WERI-Rb-1 (cell line): ENCODE measurements at regions not wholly inside any gene's neighbourhood (a gene's known extent, or its start where the extent isn't known, plus 50 kb on each side); places are given as distances from the start of the nearest gene placed in this dataset.

Source experiments
- DNase-seq: peaks from one replicate; pipeline ENCODE4 v3.0.0-alpha.2; 2020
- H3K27ac ChIP-seq: fragments of 250-450 bp; sonication (Bioruptor Pico); 2 replicates; pipeline ENCODE4 v1.5.1; 2020; ENCODE audit warnings: mild to moderate bottlenecking, moderate library complexity
- H3K27me3 ChIP-seq: fragments of 250-450 bp; sonication (Bioruptor Pico); 2 replicates; pipeline ENCODE4 v1.5.1; 2021; ENCODE audit warnings: mild to moderate bottlenecking, low read depth, moderate library complexity; ENCODE audit not compliant: insufficient read depth, severe bottlenecking
- H3K36me3 ChIP-seq: fragments of 250-450 bp; sonication (Bioruptor Pico); 2 replicates; pipeline ENCODE4 v1.5.1; 2020; ENCODE audit warnings: mild to moderate bottlenecking, moderate library complexity
- H3K4me3 ChIP-seq: 2 replicates; pipeline ENCODE4 v1.5.1; 2011; ENCODE audit warnings: low read depth, mild to moderate bottlenecking, control low read depth, low read length
- H3K9me3 ChIP-seq: fragments of 250-450 bp; sonication (Bioruptor Pico); 2 replicates; pipeline ENCODE4 v1.5.1; 2021; ENCODE audit warnings: mild to moderate bottlenecking, moderate library complexity; ENCODE audit not compliant: severe bottlenecking
- TF ChIP-seq, protein P1 (sequence below): IDR thresholded peaks from 2 replicates; pipeline ENCODE4 v1.5.1; 2011; ENCODE audit warnings: low read depth, mild to moderate bottlenecking, control low read depth, inconsistent platforms, low read length

DNA sequence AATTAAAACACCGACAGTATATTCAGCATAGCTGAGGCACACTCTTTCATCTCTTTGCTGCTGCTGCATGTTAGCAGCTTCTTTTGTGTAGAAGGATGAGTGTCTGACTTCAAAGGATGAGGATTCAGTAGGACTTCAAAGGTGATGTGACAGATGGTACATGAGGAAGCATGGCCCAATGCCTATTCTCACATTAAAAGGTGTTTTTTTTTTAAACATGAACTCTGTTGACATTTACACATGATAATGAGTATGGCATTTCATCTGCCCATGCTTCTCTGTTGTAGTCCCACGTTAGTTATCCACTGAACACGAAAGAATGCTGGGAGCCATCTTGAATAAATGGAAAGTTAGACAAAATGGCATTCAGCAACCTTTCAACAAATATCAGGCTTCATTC lies 1950.8 kb upstream of the PIK3C3 start:
- H3K4me3 ChIP-seq, result no peak overlapping the region
- no peak overlapping the region for H3K27ac ChIP-seq
- H3K9me3 ChIP-seq, result no peaks in the 10 kb centered on the region
- no peaks in the 10 kb centered on the region for H3K27me3 ChIP-seq
- DNase-seq, result no peak
- TF ChIP-seq, protein P1, sequence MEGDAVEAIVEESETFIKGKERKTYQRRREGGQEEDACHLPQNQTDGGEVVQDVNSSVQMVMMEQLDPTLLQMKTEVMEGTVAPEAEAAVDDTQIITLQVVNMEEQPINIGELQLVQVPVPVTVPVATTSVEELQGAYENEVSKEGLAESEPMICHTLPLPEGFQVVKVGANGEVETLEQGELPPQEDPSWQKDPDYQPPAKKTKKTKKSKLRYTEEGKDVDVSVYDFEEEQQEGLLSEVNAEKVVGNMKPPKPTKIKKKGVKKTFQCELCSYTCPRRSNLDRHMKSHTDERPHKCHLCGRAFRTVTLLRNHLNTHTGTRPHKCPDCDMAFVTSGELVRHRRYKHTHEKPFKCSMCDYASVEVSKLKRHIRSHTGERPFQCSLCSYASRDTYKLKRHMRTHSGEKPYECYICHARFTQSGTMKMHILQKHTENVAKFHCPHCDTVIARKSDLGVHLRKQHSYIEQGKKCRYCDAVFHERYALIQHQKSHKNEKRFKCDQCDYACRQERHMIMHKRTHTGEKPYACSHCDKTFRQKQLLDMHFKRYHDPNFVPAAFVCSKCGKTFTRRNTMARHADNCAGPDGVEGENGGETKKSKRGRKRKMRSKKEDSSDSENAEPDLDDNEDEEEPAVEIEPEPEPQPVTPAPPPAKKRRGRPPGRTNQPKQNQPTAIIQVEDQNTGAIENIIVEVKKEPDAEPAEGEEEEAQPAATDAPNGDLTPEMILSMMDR, result no peak
- no peaks in the 10 kb centered on the region for H3K36me3 ChIP-seq

DNA sequence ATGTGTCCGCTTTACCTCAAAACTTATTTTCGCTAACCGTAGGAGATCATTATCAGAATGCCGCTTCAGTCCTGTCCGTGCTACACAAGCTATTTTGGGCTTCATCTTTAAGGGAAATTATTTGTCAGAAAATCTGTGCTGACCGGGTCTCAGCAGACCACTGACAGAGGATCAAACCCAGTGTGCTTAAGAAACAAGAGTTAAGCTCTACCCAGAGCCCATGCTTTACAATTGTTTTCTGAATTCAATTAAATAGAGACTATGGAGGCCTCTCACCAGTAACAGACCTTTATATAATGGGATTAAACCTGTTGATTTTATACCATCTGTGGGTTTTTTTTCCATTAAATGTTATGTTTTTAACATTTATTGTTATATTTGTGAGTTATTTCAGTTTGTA lies 1956.7 kb upstream of the PIK3C3 start:
- Histone ChIP-seq H3K36me3 (no peaks in the 10 kb centered on the region), H3K27me3 (no peaks in the 10 kb centered on the region), H3K4me3 (no peak overlapping the region), H3K27ac (no peak overlapping the region), H3K9me3 (no peaks in the 10 kb centered on the region)
- TF ChIP-seq, protein P1, result no peak
- no peak for DNase-seq

DNA sequence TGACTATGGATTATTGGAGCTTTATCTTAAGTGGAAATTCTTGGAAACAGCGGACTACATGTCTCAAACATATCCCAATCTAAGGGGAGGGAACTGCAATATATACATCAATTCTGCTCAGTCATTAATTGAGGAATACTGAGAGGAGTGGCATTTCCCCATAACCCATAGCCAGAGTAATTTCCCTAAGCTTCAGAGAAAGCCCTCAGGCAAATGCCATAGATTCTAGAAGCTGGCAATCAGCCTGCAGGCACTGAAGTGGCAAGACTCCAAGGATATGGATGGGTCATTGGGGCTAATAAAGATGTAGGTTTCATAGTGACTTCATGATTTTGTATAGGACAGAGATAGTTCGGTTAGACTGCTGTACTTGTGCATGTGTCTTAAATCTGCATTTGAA lies 1960.5 kb upstream of the PIK3C3 start:
- no peaks in the 10 kb centered on the region for H3K27me3 ChIP-seq
- DNase-seq, result no peak
- no peak overlapping the region for H3K27ac ChIP-seq
- no peak overlapping the region for H3K4me3 ChIP-seq
- no peaks in the 10 kb centered on the region for H3K36me3 ChIP-seq
- H3K9me3 ChIP-seq, result no peaks in the 10 kb centered on the region
- TF ChIP-seq, protein P1, result no peak

DNA sequence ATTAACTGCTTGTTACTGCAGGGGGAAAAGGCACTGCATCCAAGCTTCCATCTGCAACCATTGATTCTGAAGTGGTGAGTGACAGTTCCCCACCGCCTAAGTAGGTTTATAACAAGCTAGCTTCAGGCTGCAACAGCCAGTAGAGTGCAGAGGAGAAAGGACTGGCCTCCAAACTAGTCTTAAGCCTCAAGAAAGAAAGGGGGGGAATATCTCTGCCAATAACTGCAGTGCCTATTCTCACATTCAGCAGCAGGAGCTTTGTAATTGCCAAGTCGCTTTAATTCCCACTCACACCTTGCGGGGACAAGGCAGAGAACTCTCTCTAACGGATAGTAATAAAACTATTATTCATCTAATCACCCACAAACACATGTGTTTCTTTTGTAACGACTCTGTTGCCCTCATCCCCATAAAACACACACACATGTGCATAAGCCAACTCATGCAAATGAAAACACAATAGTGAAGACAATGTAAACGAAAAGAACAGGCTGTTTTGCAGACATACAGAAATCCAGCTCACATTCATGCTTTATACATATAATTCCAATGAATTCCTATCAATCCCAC lies 1963.3 kb upstream of the PIK3C3 start:
- Histone ChIP-seq H3K27ac (no peak overlapping the region), H3K4me3 (no peak overlapping the region), H3K36me3 (no peaks in the 10 kb centered on the region), H3K9me3 (no peaks in the 10 kb centered on the region), H3K27me3 (no peaks in the 10 kb centered on the region)
- DNase-seq, result no peak
- TF ChIP-seq, protein P1, result no peak

DNA sequence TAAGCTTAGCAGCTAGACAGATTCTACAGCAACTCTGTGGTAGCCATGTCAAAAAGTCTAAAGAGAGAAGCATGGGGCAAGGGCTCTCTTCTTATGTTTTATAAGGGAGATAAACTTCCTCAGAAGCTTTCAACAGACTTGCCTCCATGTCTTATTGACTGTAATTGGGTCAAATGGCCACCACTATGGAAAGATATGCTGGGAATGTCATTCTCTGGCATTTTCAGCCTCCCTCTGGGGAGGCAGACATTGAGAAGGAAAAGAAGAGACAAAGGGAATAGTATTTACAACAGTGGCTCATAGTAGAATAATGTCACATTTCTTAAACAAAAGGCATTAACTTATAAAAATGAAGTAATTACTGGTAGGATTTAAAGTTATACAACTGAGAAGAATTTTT lies 1964.5 kb upstream of the PIK3C3 start:
- Histone ChIP-seq H3K4me3 (no peak overlapping the region), H3K36me3 (no peaks in the 10 kb centered on the region), H3K27ac (no peak overlapping the region), H3K9me3 (no peaks in the 10 kb centered on the region), H3K27me3 (no peaks in the 10 kb centered on the region)
- no peak for DNase-seq
- TF ChIP-seq, protein P1, result no peak

DNA sequence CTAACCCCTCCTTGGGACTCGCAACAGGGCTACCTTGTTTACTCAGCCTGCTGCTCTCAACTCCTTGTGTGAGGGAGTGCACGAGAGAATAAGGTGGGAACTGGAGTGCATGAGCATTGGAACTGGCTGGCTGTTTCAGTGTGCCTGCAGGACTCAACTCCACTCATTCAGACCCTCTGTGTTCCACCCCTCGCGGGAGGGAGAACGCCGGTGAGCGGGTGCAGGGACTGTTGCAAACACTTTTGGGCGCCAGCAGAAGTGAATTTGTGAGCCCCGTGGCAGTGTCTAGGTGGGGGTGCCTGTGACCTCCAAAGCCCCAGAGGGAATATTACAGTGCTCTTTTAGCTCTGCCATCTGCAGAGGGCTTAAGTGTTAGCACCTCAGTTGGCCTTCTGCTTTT lies 1978.3 kb upstream of the PIK3C3 start:
- no peaks in the 10 kb centered on the region for H3K36me3 ChIP-seq
- no peak overlapping the region for H3K27ac ChIP-seq
- TF ChIP-seq, protein P1, result no peak
- DNase-seq, result no peak
- no peaks in the 10 kb centered on the region for H3K27me3 ChIP-seq
- H3K4me3 ChIP-seq, result no peak overlapping the region
- no peaks in the 10 kb centered on the region for H3K9me3 ChIP-seq
